ENCODE measurements at regions not wholly inside any gene's neighbourhood (a gene's known extent, or its start where the extent isn't known, plus 50 kb on each side); places are given as distances from the start of the nearest gene placed in this dataset.

GRCh38 chr6:105832313-105832761 lies 253.8 kb upstream of the PRDM1 start:
- TF ChIP-seq MAX (IDR thresholded peaks at IDR 0.05) (no peak), CTCF (IDR thresholded peaks at IDR 0.05; ENCODE audit: low read depth, low read length, missing input control) (no peak)
